ENCODE measurements at regions not wholly inside any gene's neighbourhood (a gene's known extent, or its start where the extent isn't known, plus 50 kb on each side); places are given as distances from the start of the nearest gene placed in this dataset.

- no peak for DNase-seq
These were observed 243.9 kb upstream of the VCX3A start for GRCh38 chrX:6778544-6779503.

DNA sequence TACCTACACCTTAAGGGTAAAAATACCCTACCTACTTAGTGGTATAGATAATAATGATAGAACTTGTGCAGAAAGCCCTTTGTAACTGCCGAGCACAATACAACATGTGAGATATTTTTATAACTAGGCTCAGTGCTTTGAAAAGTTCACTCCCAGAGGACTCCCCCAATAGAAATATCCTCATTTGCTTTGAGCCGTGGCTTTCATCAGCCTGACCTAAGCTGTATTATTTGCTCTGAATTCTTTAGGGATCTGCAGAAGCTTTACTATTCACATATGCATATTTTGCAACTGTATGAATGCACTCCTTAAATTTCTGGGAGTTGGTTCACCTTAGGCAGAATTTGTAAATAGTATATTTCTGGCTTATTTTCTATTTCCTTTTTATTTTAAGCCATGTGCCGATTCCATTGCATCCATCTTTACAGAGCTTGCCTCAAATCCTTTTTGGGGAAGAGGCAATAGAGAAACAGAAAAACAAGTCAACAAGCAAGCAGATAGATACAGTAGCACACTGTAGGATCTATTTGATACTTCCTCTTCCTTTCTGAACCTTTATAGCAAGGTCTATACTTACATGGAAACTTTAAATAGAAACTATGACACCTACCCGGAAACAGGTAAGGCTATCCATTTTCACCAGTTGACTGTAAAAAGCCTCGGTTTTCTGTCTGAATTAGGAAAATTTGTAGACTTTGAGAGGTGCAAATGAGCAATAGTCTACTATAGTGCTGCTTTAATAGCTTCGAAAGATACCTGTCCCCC is 242.5 kb upstream of the VCX3A start:
- DNase-seq: no peak

DNA sequence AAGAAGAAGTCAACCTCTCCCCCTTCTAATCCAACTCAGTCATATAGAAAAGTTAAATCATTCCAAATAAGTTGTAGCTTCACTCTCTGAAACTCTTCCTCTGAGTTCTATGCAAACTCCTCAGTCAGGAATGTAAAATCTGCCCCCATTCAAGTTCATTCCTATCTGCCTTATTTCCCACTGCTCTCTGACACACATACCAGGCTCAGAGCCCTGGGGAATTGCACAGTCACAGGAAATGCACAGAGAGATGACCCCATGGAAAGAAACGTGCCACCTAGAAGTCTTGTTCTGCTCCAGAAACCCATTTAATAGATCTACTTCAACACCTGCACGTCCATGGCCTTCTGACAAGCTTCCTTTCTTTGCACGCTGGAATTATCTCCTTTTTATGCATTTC is 236.0 kb upstream of the VCX3A start:
- no peak for DNase-seq

- no peak for DNase-seq
These were observed 234.0 kb upstream of the VCX3A start for GRCh38 chrX:6768881-6769280.

DNA sequence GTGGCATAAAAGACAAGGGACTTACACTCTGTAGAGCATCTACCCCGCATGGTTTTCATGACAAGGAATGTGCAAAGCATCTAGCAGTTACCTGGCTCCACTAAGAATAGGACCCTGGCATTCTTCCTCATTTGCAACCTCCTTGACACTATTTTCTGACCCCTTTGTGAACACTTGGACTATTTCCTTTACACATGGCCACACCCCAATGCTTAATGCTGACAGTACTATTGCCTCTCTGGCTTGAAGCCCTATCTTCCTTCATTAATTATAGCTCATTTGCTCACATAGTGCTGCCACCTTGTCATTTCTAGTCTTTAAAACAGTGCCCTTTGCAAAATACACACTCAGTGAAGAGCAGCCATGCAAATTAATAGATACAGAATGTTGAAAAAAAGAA is 226.3 kb upstream of the VCX3A start:
- DNase-seq: no peak

- DNase-seq: no peak
These were observed 224.9 kb upstream of the VCX3A start for GRCh38 chrX:6759655-6760375.

GRCh38 chrX:6758234-6758633 is 223.3 kb upstream of the VCX3A start:
- no peak for DNase-seq

GRCh38 chrX:6757631-6758030 is 222.7 kb upstream of the VCX3A start:
- DNase-seq: no peak

DNA sequence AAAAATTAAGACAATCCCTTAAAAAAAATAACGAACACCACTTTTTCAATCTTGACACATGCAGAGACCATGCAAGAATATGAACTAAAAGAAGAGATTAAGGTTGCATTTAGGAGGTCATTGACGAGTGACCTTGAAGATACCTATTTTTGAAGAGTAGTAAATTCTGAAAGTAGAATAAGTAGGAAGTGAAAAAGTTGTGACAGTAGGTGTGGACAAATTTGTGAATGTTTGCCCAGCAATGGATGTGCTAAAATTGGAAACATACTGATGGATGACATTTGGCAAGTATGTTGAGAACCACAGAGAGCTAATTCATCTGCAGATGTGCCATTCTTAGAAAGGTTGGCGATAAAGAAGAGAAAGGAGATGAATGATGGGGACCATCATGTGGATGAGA is 213.7 kb upstream of the VCX3A start:
- DNase-seq: no peak

DNA sequence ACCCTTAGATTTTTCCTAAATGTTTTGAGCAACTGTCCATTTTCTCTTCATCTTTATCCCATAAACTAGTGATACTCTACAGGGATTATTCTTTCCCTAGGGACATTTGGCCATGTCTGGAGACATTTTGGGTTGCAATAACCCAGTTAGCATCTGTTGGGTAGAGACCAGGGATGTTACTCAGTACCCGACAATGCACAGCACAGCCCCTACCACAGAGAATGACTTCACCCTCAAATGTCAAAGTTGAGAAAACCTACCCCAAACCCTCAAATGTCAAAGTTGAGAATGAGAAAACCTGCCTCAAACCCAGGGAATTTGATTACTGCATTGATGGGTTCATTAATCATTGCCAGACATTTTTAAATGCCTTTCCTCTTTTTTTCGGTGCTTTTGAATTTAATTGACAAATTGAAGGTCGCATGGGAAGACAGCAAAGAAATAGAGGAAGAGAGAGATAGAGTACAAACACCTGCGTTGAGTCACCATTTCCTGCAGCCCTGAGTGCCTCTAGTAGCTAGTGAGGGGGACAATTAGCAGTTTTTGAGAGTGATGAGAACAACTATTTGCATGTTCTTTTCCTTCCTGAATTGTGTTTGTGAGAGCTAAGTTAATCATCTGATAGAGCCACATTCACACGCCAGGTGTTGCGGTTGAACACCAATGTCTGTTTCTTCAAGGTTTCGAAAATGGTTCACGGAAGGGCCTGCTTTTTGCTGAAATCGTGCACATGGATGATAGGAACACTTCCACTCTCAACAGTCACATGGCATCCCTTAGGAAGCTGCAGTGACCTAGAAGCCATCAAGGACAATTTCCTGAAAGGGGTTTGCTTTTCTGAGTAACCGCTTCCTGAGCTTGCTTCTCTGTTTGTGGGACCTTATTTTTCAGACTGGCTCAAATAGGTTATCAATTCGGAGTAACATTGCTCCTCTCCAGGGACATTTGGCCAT is 203.9 kb upstream of the VCX3A start:
- DNase-seq: no peak

- DNase-seq: no peak
These were observed 200.1 kb upstream of the VCX3A start for GRCh38 chrX:6734844-6735634.

DNA sequence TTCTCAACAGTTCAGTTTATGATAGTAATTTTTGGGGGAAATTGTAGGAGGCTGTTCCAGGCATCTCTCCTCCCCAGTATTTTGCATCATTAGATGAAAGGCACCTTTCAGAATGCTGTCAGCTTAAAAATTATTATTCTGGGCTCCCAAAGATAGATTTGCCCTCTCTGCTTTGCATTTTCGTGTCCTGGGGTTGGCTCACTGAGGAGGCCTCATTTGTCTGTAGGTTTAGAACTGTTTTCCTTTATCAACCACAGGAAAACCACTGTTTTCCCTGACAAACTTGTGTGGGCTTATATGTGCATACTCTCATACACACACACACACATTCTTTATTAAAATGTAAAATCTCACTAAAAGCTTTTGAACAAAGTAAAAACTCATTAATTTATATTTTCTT is 197.2 kb upstream of the VCX3A start:
- no peak for DNase-seq

DNA sequence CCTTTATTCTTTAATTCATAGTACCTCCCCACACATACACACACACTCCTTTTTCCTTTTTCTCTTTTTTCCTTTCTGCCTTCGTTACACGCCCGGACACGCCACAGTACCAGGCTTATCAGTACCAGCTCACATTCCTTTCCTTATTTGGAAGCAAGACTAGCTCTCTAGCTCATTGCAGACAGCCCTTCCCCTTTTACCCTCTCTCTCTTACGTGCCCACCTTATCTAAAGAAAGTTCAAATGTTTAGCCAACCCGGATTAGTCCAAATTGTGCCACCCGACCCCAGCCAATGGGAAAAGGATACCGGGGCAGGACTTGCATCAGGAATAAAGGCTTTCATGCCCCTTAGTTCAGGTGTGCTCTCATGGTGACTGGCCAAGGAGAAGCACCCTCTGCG is 194.7 kb upstream of the VCX3A start:
- no peak for DNase-seq

DNA sequence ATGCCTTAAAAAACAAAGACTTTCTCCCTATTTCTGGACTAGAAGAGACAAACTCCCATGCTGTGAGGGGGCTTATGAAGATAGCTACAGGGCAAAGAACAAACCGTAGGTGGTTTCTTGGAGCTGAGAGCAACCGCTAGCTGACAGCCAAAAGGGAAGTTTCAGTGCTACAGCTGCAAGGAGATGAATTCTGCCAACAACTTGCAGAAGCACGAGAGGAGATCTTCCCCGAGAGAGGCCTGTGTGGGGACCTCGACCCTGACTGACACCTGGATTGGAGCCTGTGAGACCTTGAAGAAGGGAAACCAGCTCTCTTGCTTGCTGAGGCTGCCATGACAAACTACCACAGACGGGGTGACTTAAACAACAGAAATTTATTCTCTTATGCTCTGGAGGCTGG is 183.8 kb upstream of the VCX3A start:
- no peak for DNase-seq

DNA sequence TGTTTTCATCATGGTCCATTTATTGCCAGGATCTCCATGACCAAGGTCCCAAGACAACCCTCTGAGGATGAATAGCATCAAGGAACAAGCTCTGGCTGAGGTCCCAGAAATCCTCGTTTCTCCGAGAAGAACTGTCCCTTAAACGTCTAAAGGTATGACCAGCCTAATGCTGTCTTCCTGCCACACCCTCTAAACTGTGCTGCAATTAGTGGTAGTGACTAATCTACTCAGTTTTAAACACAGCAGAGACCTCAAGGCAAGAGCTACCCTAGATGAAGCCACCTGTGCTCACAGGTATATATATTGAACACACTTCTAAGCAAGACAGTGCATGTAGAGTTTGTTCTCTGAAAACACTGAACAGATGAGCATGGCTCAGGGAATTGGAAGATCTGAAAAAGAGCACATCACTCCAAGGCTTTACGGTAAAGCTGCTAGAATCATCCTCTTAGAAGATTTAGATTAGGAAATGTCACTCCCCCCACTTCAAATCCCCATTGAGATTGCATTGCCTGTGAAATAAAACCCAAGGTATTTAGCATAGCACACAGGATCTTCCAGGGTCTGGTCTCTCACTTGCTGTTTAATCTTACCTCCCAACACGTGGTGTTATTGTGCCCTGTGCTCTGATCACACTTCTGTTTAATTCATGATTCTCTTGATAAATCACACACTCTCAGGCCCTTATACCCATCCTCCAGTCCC is 173.9 kb upstream of the VCX3A start:
- no peak for DNase-seq

DNA sequence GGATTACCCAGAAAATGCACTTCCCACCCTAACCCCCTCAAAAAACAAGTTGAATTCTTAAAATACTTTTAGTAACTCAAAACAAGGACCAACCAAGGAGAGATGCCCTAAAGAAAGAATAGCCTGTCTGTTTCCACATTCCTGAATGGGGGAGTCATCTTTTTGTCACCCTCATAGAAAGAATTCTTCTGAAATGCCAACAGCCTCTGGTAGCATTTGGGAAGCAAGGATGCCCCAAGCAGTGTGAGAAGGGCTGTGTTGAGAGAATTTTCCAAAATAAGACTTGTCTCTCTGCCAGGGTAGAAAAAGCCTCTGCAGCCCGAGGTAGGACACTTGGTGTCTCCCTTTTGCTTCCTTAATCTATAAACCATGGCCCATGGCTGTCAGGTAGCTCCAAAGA is 173.1 kb upstream of the VCX3A start:
- peak; percentile 0 for DNase-seq

DNA sequence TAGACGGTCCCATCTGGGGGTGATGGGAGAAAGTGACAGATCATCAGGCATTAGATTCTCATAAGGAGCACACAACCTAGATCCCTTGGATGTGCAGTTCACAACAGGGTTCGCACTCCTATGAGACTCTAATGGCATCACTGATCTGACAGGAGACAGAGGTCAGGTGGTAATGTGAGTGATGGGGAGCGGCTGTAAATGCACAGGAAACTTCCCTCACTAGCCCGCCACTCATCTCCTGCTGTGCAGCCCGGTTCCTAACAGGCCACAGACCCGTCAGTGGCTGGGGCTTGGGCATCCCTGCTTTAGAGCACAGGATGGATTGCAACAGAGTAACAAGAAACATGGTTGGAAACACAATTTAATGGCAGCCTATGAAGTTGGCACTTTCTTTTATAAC is 172.6 kb upstream of the VCX3A start:
- no peak for DNase-seq

- no peak for DNase-seq
These were observed 166.2 kb upstream of the VCX3A start for GRCh38 chrX:6701085-6701484.

GRCh38 chrX:6695717-6696116 is 160.8 kb upstream of the VCX3A start:
- no peak for DNase-seq

DNA sequence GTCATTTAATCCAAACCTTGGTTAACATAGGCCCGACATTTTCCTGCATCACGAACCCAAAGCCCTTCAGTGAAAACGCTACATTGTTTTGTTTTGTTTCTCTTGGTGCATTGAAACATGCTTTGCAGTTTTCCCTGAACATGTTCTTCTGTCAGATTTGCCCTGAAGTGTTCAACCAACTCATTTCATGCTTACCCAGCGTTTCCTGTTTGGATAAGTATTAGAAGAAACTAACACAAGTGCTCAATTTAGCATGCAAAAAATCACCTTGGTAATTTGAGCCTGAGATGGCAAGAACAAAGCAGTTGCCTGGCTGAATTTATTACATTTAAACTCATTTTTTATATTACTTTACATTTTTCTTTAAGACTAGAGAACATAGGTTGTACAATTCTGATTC is 160.1 kb upstream of the VCX3A start:
- no peak for DNase-seq

GRCh38 chrX:6694221-6694620 is 159.3 kb upstream of the VCX3A start:
- DNase-seq: no peak

Data from fibroblast of upper back skin (primary cell).